Activated CD8-positive, alpha-beta memory T cell treated with anti-CD3 and anti-CD28 coated beads, Interleukin-2, amount 50 U/mL, for 24 hours (primary cell): ENCODE measurements at regions not wholly inside any gene's neighbourhood (a gene's known extent, or its start where the extent isn't known, plus 50 kb on each side); places are given as distances from the start of the nearest gene placed in this dataset.

Source experiments
- DNase-seq: peaks from one replicate; pipeline ENCODE4 v3.0.0-alpha.2; 2020; ENCODE audit errors: extremely low read depth

DNA sequence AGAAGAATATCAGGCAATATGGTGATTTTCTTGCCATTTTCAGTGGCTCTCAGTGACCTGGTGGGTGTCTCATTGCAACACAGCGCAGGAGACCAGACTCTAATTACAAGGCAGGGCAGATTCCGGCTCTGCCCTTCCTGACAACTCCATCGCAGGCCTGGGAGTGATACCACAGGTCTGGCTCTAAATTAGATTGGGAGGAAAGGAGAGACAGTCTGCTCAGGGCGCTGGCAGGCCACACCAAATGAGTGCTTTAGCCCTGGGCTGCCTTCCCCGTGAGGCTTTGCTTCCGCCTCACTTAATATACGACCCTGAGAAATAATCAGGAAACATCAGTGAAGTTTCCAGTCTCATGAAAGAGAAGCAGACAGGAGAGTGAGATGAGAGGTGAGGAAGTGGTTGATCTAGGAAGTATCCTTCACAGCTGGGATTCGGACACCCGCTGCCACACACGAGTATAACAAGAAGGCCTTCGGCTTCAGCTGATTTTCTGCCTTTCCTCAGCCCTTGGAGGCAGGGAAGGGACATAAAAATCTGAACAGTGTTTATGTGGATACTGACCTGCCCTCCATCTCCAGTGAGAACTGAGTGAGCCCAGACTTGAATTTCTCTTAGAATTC lies 73.7 kb upstream of the PROK2 start:
- no peak for DNase-seq

DNA sequence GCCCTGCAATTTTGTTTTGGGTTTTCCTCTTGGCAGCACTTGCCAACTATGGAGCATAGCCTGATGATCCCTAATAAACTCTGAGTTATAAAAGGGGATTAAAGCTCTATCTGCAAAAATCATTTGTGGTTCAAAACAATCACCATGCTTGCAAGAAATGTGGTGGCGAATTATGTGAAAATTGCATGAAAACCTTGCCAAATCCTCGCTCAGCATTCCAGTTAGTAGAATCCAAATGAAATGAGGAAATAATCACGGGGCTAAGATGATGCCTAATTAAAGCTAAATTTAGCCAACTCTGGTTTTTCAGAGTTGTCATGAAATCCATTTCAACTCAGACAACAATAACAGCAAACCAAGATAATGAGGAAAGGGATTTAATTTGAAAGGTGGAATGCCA lies 73.0 kb upstream of the PROK2 start:
- DNase-seq, result no peak

DNA sequence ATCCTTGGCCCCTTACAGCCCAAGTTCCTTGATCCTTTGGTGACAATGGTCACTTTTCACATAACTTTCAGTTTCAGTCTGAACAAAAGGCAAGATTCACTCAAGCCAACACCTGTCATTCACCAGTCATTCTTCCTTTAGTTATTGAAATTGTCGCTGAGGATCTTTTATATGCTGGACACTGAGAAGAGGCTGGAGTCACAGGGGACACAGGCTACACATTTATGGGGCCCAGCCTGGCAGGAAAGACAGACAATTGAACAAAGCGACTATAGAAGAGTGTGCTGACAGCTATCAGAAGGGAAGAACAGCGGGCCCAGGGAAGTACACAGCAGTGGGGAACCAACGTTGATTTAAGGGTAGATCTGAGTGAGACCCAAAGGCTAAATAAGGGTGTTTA lies 69.8 kb upstream of the PROK2 start:
- no peak for DNase-seq

DNA sequence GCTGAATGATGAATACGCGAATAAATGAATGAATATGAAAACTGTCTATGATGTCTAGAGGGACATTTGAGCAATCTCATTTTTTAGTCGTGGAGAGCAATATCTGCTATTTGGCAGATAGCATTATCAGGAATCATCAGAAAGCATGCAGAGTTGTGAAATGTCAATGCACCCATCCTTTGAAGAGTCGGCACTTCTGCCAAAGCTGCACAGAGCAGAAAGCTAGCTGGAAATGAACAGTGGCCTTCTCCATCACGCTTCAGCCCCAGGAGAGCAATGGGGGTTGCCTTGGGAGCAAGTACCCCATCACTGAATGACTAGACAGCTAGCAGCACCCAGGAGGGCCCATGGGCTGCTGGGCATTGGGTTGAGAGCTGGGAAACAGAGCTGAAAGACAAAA lies 69.1 kb upstream of the PROK2 start:
- no peak for DNase-seq

DNA sequence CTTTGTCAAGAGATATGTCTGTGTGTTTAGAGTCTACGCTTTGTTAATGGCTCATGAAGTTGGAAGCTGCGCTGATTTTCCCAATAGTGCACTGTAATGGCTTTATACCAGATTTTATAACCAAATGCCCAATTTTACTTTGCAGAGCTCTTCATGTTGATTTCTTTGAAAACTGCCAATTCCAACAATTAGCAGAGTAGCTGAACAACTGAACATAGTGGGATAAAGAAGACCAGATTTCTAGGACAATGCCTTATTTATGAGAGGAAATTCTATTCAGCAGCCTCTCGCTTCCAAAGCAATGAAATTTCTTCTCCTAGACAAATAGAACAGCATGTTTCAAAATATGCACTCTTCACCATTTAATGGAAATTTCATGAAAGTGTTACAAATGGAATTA lies 66.9 kb upstream of the PROK2 start:
- no peak for DNase-seq

- no peak for DNase-seq
These were observed 65.7 kb upstream of the PROK2 start for GRCh38 chr3:71850654-71851053.

GRCh38 chr3:71849681-71850080 lies 64.7 kb upstream of the PROK2 start:
- DNase-seq, result no peak

- DNase-seq, result no peak
These were observed 62.8 kb upstream of the PROK2 start for GRCh38 chr3:71847794-71848193.

DNA sequence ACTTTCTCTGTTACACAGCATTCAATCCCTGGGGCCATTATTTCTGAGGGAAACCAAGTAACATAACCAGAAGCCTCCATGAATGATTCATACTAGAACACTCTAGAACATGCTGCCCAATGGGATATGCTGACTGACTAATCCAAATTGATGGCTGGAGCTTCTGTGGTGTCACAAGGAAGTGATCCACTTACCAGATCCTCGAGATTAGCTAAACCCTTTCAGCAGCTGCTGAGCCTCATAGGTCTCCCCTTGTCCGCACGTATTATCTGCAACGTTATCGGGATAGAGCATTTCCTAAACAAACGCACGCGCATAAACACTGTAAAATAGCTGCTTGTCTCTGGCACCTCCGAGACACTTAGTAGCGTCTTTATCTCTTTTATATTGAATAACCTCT lies 61.2 kb upstream of the PROK2 start:
- no peak for DNase-seq

- no peak for DNase-seq
These were observed 58.1 kb upstream of the PROK2 start for GRCh38 chr3:71843071-71843470.

DNA sequence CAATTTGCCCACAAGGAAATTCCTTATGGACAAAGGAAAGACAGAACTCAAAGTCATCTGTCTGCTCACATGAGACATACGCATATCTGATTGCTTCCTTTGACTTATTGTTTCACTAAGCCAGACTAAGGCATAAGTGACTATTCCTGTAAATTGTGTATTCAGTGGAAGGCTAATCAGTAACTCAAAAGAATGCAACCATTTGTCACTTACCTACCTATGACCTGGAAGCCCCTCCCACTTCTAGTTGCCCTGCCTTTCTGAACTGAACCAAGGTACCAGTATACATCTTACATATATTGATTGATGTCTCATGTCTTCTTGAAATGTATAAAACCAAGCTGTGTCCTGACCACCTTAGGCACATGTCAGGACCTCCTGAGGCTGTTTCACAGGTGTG lies 53.5 kb upstream of the PROK2 start:
- no peak for DNase-seq
